ENCODE measurements at regions not wholly inside any gene's neighbourhood (a gene's known extent, or its start where the extent isn't known, plus 50 kb on each side); places are given as distances from the start of the nearest gene placed in this dataset.

- no peaks in the 10 kb centered on the region; a peak in 1 of 4 replicates for H3K4me1 ChIP-seq (ENCODE audit: control insufficient read depth in 1 of 2, insufficient read depth in 2 of 2, low read depth in 1 of 2, low read length in 1 of 2)
- no peaks in the 10 kb centered on the region for H3K9me2 ChIP-seq
- no peak overlapping the region for H3K4me2 ChIP-seq
- no peak overlapping the region for H3K27ac ChIP-seq (ENCODE audit: low read depth in 2 of 2, low read length in 1 of 2)
- no peak for DNase-seq
- WGBS (ENCODE audit: low lambda C conversion rate), result 71% methylated on average over 6 of the region's 8 CpGs
- no peaks in the 10 kb centered on the region for H3K9me3 ChIP-seq
- ChIA-PET CTCF (interaction anchor here (0.9 kb wide), 1 partner anchor 41 kb away, joined by 3 read pairs; no protein-coding TSS in a partner anchor), POLR2A (no interaction called here)
- no peaks in the 10 kb centered on the region for H3K79me2 ChIP-seq (ENCODE audit: insufficient read depth)
- H3K27me3 ChIP-seq (ENCODE audit: insufficient read depth), result no peaks in the 10 kb centered on the region
- H3F3A ChIP-seq (replicated peaks; ENCODE audit: insufficient read depth), result no peaks in the 10 kb centered on the region
- no peaks in the 10 kb centered on the region for H4K20me1 ChIP-seq (ENCODE audit: insufficient read depth)
- no peak for TF ChIP-seq GATA2 (CRISPR knock-in tag; IDR thresholded peaks at IDR 0.05)
- no peak overlapping the region for H2AFZ ChIP-seq (ENCODE audit: low read depth)
- no peak overlapping the region for H3K4me3 ChIP-seq (ENCODE audit: low read depth in 2 of 2, low read length in 1 of 2)
- no peaks in the 10 kb centered on the region for H3K36me3 ChIP-seq (replicated peaks in 1 of 2; ENCODE audit: control insufficient read depth in 1 of 2, insufficient read depth in 2 of 2, low read length in 1 of 2)
- no peak overlapping the region for H3K9ac ChIP-seq
Observed at GRCh38 chr12:85509081-85509856, 229.2 kb downstream of the ALX1 start.

GRCh38 chr12:85509857-85510256, 229.8 kb downstream of the ALX1 start:
- H3K4me3 ChIP-seq (ENCODE audit: low read depth in 2 of 2, low read length in 1 of 2), result no peak overlapping the region
- POLR2A ChIA-PET, result no interaction called here
- no peak for TF ChIP-seq RAD21 (IDR thresholded peaks at IDR 0.05; ENCODE audit: low read length)
- no peak for TF ChIP-seq CHD2 (IDR thresholded peaks at IDR 0.05; ENCODE audit: low read length, partially characterized antibody)
- TF ChIP-seq CTCF (IDR thresholded peaks at IDR 0.05), result no peak
- no peak for TF ChIP-seq TAF1 (IDR thresholded peaks at IDR 0.05; ENCODE audit: borderline replicate concordance, low read depth, low read length)
- TF ChIP-seq USF2 (IDR thresholded peaks at IDR 0.05; ENCODE audit: borderline replicate concordance, low read depth, low read length), result no peak
- no peaks in the 10 kb centered on the region for H4K20me1 ChIP-seq (ENCODE audit: insufficient read depth)
- no peak overlapping the region for H3K9ac ChIP-seq
- no peaks in the 10 kb centered on the region for H3K9me3 ChIP-seq
- no peak overlapping the region for H3K27ac ChIP-seq (ENCODE audit: low read depth in 2 of 2, low read length in 1 of 2)
- 58% methylated on average over 3 of the region's 3 CpGs for WGBS (ENCODE audit: low lambda C conversion rate)
- H2AFZ ChIP-seq (ENCODE audit: low read depth), result no peak overlapping the region
- H3K27me3 ChIP-seq (ENCODE audit: insufficient read depth), result no peaks in the 10 kb centered on the region
- CTCF ChIA-PET, result interaction anchor here (0.9 kb wide), 1 partner anchor 41 kb away, joined by 3 read pairs; no protein-coding TSS in a partner anchor
- H3K9me2 ChIP-seq, result no peaks in the 10 kb centered on the region
- H3K4me2 ChIP-seq, result no peak overlapping the region
- no peaks in the 10 kb centered on the region; a peak in 1 of 4 replicates for H3K4me1 ChIP-seq (ENCODE audit: control insufficient read depth in 1 of 2, insufficient read depth in 2 of 2, low read depth in 1 of 2, low read length in 1 of 2)
- DNase-seq, result no peak
- H3K36me3 ChIP-seq (replicated peaks in 1 of 2; ENCODE audit: control insufficient read depth in 1 of 2, insufficient read depth in 2 of 2, low read length in 1 of 2), result no peaks in the 10 kb centered on the region
- no peaks in the 10 kb centered on the region for H3K79me2 ChIP-seq (ENCODE audit: insufficient read depth)
- H3F3A ChIP-seq (replicated peaks; ENCODE audit: insufficient read depth), result no peaks in the 10 kb centered on the region

- Histone ChIP-seq H4K20me1 (ENCODE audit: insufficient read depth) (no peaks in the 10 kb centered on the region), H3K9me2 (no peaks in the 10 kb centered on the region), H3K9ac (no peak overlapping the region), H3K4me1 (ENCODE audit: control insufficient read depth in 1 of 2, insufficient read depth in 2 of 2, low read depth in 1 of 2, low read length in 1 of 2) (no peaks in the 10 kb centered on the region), H3K9me3 (no peaks in the 10 kb centered on the region), H3K36me3 (replicated peaks in 1 of 2; ENCODE audit: control insufficient read depth in 1 of 2, insufficient read depth in 2 of 2, low read length in 1 of 2) (no peaks in the 10 kb centered on the region), H3K4me2 (no peak overlapping the region), H3F3A (replicated peaks; ENCODE audit: insufficient read depth) (no peaks in the 10 kb centered on the region), H3K27ac (ENCODE audit: low read depth in 2 of 2, low read length in 1 of 2) (no peak overlapping the region), H3K4me3 (ENCODE audit: low read depth in 2 of 2, low read length in 1 of 2) (no peak overlapping the region), H3K79me2 (ENCODE audit: insufficient read depth) (no peaks in the 10 kb centered on the region), H3K27me3 (ENCODE audit: insufficient read depth) (no peaks in the 10 kb centered on the region), H2AFZ (ENCODE audit: low read depth) (no peak overlapping the region)
- DNase-seq, result no peak
- ChIA-PET CTCF (no interaction called here), POLR2A (no interaction called here)
- no peak for TF ChIP-seq GABPA (IDR thresholded peaks at IDR 0.05; ENCODE audit: low read depth)
- TF ChIP-seq POLR2AphosphoS5 (IDR thresholded peaks at IDR 0.05; ENCODE audit: low read depth, low read length), result no peak
- no peak for TF ChIP-seq CHD2 (IDR thresholded peaks at IDR 0.05; ENCODE audit: low read length, partially characterized antibody)
- no peak for TF ChIP-seq USF2 (IDR thresholded peaks at IDR 0.05; ENCODE audit: borderline replicate concordance, low read depth, low read length)
- TF ChIP-seq TAF1 (IDR thresholded peaks at IDR 0.05; ENCODE audit: borderline replicate concordance, low read depth, low read length), result no peak
- no peak for TF ChIP-seq JUND (IDR thresholded peaks at IDR 0.05)
- no peak for TF ChIP-seq TCF12 (IDR thresholded peaks at IDR 0.05)
- TF ChIP-seq RXRA (IDR thresholded peaks at IDR 0.05; ENCODE audit: borderline replicate concordance, low read depth), result no peak
- TF ChIP-seq MEF2A (IDR thresholded peaks at IDR 0.05; ENCODE audit: borderline replicate concordance, low read depth), result no peak
- TF ChIP-seq USF1 (IDR thresholded peaks at IDR 0.05; ENCODE audit: borderline replicate concordance, low read depth), result no peak
- TF ChIP-seq RCOR1 (IDR thresholded peaks at IDR 0.05; ENCODE audit: low read length), result no peak
- TF ChIP-seq CTCF (IDR thresholded peaks at IDR 0.05), result no peak
Observed at GRCh38 chr12:85516039-85516438, 236.0 kb downstream of the ALX1 start.
